SU-DHL-6 (cell line): ENCODE measurements at regions not wholly inside any gene's neighbourhood (a gene's known extent, or its start where the extent isn't known, plus 50 kb on each side); places are given as distances from the start of the nearest gene placed in this dataset.

Experiments
- EZH2phosphoT487 ChIP-seq: fragments of 200-600 bp; sonication (generic), shearing (Covaris generic); conservative IDR thresholded peaks from 2 replicates; pipeline ENCODE4 v1.6.1; 2018; ENCODE audit warnings: mild to moderate bottlenecking, antibody characterized with exemption, low read length, moderate library complexity, mixed read lengths
- TF ChIP-seq, protein P1 (sequence below): fragments of 200-600 bp; sonication (generic); IDR thresholded peaks from one replicate; pipeline ENCODE4 v1.5.1; 2017; ENCODE audit warnings: antibody characterized with exemption, mild to moderate bottlenecking, low read length, moderate library complexity; ENCODE audit not compliant: insufficient read depth, poor library complexity, severe bottlenecking

DNA sequence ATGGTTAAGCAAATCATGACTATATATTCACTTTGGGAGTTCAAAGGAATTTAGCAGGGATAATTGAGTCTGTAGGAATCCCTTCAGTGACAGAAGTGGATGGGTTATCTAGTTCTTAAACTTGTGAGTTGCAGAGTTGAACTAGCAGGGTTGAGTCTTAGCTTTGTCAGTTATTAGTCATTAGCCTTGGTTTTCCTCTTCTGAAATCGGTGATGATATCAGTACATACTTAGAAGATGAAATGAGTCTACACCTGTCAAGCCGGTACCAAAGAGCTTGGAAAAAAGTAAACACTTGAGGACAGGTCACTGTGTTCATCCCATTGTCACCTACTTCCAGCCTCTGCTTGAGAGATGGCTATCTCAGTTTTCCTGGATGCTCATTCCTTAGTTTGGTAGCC lies 73.5 kb downstream of the BUB3 start:
- TF ChIP-seq, protein P1, sequence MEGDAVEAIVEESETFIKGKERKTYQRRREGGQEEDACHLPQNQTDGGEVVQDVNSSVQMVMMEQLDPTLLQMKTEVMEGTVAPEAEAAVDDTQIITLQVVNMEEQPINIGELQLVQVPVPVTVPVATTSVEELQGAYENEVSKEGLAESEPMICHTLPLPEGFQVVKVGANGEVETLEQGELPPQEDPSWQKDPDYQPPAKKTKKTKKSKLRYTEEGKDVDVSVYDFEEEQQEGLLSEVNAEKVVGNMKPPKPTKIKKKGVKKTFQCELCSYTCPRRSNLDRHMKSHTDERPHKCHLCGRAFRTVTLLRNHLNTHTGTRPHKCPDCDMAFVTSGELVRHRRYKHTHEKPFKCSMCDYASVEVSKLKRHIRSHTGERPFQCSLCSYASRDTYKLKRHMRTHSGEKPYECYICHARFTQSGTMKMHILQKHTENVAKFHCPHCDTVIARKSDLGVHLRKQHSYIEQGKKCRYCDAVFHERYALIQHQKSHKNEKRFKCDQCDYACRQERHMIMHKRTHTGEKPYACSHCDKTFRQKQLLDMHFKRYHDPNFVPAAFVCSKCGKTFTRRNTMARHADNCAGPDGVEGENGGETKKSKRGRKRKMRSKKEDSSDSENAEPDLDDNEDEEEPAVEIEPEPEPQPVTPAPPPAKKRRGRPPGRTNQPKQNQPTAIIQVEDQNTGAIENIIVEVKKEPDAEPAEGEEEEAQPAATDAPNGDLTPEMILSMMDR = no peak
- TF ChIP-seq EZH2phosphoT487 = no peak
